NCI-H2227 treated with DMSO at 0.1 percent for 48 hours (cell line): ENCODE measurements at regions not wholly inside any gene's neighbourhood (a gene's known extent, or its start where the extent isn't known, plus 50 kb on each side); places are given as distances from the start of the nearest gene placed in this dataset.

ENCODE experiments used
- DNase-seq: peaks from one replicate; lab custom pipeline; 2025; lab: John Stamatoyannopoulos, UW

GRCh38 chr18:73639788-73640187 lies 507.8 kb downstream of the FBXO15 start:
- DNase-seq = no peak

GRCh38 chr18:73638709-73639108 lies 508.9 kb downstream of the FBXO15 start:
- no peak for DNase-seq

- no peak for DNase-seq
Measured at GRCh38 chr18:73636355-73636754, 511.3 kb downstream of the FBXO15 start.

- no peak for DNase-seq
Measured at GRCh38 chr18:73626859-73627258, 520.8 kb downstream of the FBXO15 start.

GRCh38 chr18:73626221-73626620 lies 521.4 kb downstream of the FBXO15 start:
- DNase-seq = no peak

GRCh38 chr18:73621091-73621490 lies 526.5 kb downstream of the FBXO15 start:
- DNase-seq = no peak

- DNase-seq = no peak
Measured at GRCh38 chr18:73617981-73618380, 529.7 kb downstream of the FBXO15 start.

- no peak for DNase-seq
Measured at GRCh38 chr18:73615506-73615905, 532.1 kb downstream of the FBXO15 start.

- DNase-seq = no peak
Measured at GRCh38 chr18:73614812-73615211, 532.8 kb downstream of the FBXO15 start.

GRCh38 chr18:73613706-73614340 lies 533.8 kb downstream of the FBXO15 start:
- DNase-seq = no peak

GRCh38 chr18:73597832-73598615 lies 549.6 kb downstream of the FBXO15 start:
- no peak for DNase-seq

- no peak for DNase-seq
Measured at GRCh38 chr18:73594749-73595148, 552.9 kb downstream of the FBXO15 start.

- no peak for DNase-seq
Measured at GRCh38 chr18:73593207-73593606, 554.4 kb downstream of the FBXO15 start.

GRCh38 chr18:73590950-73591349 lies 556.7 kb downstream of the FBXO15 start:
- no peak for DNase-seq

GRCh38 chr18:73579698-73580097 lies 567.9 kb downstream of the FBXO15 start:
- DNase-seq = no peak

- no peak for DNase-seq
Measured at GRCh38 chr18:73577365-73577764, 570.3 kb downstream of the FBXO15 start.

GRCh38 chr18:73563901-73564472 lies 583.6 kb downstream of the FBXO15 start:
- DNase-seq = no peak

- DNase-seq = no peak
Measured at GRCh38 chr18:73563345-73563744, 584.3 kb downstream of the FBXO15 start.

- no peak for DNase-seq
Measured at GRCh38 chr18:73556904-73557303, 590.7 kb downstream of the FBXO15 start.

GRCh38 chr18:73552171-73552570 lies 595.5 kb downstream of the FBXO15 start:
- DNase-seq = no peak

- no peak for DNase-seq
Measured at GRCh38 chr18:73551211-73551610, 596.4 kb downstream of the FBXO15 start.

GRCh38 chr18:73549236-73549635 lies 598.4 kb downstream of the FBXO15 start:
- DNase-seq = no peak

GRCh38 chr18:73545472-73545871 lies 602.2 kb downstream of the FBXO15 start:
- DNase-seq = no peak
